ENCODE measurements at regions not wholly inside any gene's neighbourhood (a gene's known extent, or its start where the extent isn't known, plus 50 kb on each side); places are given as distances from the start of the nearest gene placed in this dataset.

DNA sequence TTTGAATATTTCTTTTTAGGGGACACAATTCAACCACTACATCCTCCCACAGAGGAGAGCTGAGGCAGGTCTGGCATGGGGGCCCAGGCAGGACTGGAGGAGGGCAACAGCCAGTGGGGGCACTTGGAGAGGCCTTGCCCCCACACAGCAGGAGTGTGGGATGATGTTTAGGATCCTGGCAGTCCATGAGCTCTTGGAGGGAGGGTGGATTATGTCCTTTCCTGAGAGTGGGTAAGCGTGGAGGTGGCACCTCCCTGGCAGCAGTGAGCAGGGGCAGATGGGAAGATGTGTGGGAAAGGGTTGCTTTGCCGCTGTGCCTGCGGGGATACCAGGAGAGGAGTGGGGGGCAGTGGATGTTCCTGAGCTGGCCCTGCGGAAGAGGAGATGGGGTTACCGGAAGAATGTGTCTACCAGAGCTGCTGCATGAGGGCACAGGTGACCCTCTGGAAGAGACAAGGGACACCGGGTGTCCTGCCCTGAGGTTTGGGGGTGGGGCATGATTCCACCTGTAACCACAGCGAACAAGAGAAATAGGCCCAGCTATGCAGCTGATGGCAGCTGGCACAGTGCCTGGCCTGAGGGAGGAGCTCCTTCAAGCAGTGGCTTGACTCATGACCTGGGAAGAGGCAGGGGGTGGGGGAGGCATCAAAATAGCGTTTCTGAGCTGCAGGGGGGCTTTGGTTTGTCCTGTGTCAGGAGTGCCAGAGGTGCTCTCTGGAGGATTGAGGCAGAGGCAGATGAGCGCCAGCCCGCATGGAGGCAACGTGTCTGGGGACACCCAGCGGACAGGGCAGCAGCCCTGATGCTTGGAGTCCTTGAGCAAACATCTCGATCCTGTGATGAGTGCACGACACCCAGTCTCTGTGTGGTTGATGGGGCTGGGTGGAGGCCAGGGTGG, 123.9 kb upstream of the TMPRSS2 start:
- TF ChIP-seq, protein P1, sequence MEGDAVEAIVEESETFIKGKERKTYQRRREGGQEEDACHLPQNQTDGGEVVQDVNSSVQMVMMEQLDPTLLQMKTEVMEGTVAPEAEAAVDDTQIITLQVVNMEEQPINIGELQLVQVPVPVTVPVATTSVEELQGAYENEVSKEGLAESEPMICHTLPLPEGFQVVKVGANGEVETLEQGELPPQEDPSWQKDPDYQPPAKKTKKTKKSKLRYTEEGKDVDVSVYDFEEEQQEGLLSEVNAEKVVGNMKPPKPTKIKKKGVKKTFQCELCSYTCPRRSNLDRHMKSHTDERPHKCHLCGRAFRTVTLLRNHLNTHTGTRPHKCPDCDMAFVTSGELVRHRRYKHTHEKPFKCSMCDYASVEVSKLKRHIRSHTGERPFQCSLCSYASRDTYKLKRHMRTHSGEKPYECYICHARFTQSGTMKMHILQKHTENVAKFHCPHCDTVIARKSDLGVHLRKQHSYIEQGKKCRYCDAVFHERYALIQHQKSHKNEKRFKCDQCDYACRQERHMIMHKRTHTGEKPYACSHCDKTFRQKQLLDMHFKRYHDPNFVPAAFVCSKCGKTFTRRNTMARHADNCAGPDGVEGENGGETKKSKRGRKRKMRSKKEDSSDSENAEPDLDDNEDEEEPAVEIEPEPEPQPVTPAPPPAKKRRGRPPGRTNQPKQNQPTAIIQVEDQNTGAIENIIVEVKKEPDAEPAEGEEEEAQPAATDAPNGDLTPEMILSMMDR (IDR thresholded peaks at IDR 0.05) = no peak
- no peak for TF ChIP-seq ZFX (IDR thresholded peaks at IDR 0.05; ENCODE audit: borderline replicate concordance)
